HG02763 (cell line): ENCODE measurements at regions not wholly inside any gene's neighbourhood (a gene's known extent, or its start where the extent isn't known, plus 50 kb on each side); places are given as distances from the start of the nearest gene placed in this dataset.

Source experiments
- ATAC-seq: cut with Tn5 transposase; IDR thresholded peaks from one replicate; pipeline ENCODE4 v1.9.1; 2021; ENCODE audit warnings: mild to moderate bottlenecking, moderate library complexity; ENCODE audit not compliant: unreplicated experiment

DNA sequence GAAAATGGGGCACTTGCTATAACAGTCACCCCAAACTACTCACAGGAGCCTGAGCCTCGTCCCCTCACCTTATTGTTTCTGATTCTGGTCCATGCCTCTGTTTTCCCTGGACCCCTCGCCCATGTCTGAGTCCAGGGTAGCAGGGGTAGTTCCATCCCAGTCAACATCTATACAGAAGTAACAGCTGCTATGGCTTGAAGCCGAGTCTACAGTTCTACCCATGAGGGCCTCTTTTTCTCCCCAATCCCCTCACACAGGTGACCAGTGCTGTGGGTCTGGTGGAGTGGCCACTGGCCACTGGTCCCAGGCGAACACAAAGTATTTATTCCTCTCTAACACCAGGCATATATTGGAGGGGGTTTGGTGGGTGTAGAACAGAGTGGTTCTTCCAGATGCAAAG, 116.4 kb downstream of the ZNF280B start:
- no peak for ATAC-seq

DNA sequence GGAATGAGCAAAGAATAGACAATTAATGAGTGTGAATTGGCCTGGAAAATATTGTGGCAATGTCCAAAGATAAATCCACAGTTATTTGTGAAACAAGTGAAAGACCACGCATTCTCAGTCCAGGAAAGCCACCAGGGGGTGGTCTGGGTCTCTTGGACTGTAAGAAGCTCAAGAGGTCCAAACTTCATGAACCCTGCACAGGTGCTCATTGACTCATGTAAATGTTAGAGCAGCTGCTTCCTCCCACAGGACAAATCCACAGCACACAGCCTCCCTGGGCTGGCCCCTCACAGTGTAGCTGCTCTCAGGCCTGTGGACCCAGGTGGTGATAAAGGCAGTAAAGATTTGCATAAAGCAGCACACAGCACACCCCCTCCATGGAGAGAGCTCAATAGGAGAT, 114.0 kb downstream of the ZNF280B start:
- ATAC-seq = no peak

GRCh38 chr22:22395245-22395644, 113.3 kb downstream of the ZNF280B start:
- ATAC-seq = no peak

DNA sequence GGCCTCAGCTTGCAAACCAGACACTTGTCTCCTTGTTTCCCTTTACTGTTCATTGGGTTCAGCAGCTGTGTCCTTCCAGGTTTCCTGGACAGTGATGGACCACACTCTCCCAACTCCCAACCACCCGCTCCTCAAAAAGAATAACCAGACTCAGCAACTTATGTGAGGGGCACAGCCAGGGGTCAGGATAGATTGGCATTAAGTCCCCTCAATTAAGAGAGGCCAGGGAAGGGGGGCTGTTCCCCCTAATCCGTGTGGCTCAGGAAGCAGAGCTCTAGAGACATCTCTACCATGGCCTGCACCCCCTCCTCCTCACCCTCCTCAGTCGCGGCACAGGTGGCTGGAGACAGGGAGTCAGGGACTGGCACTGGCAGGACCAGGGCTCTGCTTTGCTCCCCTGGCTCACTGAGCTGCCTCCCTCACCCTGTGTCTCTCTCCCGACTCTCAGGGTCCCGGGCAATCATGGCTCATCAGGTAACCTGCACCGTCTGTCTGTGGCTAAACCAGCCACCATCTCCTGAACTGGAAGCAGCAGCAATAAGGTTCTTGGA, 111.7 kb downstream of the ZNF280B start:
- ATAC-seq = no peak

DNA sequence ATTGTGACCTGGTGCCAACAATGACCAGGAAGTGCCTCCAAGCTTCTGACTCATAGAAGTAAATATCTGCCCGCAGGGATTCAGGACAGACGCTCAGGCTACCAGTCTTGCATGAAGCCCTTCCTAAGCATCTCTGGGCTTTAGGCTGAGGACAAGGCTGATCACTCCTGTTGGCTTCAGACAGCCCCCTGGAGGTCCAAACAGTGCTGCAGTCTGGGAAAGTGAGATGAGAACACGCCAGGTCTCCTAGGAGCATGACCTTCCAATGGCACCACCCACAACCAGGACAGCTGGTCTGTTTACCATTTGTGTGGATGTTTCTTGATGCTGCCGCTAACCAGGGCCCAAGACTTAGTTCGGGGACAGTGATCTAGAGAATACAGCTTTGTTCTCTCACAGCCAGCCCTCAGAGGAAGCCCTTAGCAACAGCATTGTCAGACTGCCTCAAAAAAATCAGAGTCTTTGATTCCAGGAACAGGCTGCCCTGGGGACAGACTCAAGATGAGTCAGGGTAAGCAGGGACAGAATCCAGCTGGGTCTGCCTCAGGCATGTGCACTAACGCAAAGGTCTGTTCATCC, 111.2 kb downstream of the ZNF280B start:
- no peak for ATAC-seq

- ATAC-seq = no peak
Measured at GRCh38 chr22:22397875-22398524, 110.5 kb downstream of the ZNF280B start.

DNA sequence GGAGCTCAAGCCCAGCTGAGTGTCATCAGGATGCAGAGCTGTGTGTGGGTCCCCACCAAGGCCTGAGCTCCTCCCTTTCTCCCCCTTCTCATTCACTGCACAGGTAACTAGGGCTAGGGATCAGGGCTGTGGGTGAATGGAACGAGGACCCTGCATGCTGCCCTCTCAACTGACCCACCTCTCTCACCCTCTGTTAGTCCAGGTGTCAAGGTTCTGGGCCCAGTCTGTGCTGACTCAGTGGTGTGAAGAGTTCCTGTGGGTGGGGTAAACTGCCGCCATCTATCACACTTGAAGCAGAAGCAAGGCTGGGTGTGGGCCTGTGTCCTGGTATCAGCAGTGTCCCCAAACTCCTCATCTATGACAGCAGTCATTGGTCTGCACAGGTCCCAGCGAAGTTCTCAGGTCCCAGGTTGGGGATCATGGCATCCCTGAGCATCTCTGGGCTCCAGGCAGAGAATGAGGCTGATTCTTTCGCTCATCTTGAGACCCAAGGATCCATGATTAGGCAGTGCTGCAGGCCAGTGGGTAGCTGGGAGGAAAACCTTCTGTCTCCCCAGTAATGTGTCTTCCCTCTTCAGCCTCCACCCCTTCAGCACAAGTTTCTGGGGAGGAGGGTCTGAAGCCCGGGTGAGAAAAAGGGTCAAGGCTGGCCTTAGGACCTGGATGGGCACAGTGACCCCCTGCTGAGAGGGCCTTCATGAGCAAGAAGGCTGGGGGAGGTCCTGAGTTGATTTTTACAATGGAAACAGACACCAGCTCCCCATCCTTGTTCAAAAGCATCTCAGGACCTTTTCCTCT, 109.8 kb downstream of the ZNF280B start:
- no peak for ATAC-seq

- no peak for ATAC-seq
Measured at GRCh38 chr22:22400099-22400498, 108.4 kb downstream of the ZNF280B start.

GRCh38 chr22:22400964-22401363, 107.6 kb downstream of the ZNF280B start:
- no peak for ATAC-seq

DNA sequence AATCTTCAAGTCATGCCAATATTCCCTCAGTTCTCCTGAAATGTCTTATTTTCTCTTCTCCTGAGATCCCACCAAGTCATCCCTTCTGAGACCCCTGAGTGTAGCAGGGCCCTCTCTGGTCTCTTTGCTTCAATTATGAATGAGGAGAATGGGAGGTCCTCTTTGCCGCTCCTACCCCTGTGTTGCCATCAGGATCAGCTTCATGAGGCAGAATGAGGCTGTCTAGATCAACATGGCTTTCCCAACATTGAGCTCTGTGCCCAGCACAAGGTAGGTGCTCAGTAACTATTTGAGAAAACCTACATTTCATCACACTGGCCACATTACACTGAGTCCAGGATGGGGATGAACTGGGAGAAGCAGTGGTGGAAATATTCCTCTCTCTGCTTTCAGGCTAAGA, 107.2 kb downstream of the ZNF280B start:
- no peak for ATAC-seq

GRCh38 chr22:22403306-22403705, 105.2 kb downstream of the ZNF280B start:
- ATAC-seq = no peak

- ATAC-seq = no peak
Measured at GRCh38 chr22:22403771-22404170, 104.8 kb downstream of the ZNF280B start.

DNA sequence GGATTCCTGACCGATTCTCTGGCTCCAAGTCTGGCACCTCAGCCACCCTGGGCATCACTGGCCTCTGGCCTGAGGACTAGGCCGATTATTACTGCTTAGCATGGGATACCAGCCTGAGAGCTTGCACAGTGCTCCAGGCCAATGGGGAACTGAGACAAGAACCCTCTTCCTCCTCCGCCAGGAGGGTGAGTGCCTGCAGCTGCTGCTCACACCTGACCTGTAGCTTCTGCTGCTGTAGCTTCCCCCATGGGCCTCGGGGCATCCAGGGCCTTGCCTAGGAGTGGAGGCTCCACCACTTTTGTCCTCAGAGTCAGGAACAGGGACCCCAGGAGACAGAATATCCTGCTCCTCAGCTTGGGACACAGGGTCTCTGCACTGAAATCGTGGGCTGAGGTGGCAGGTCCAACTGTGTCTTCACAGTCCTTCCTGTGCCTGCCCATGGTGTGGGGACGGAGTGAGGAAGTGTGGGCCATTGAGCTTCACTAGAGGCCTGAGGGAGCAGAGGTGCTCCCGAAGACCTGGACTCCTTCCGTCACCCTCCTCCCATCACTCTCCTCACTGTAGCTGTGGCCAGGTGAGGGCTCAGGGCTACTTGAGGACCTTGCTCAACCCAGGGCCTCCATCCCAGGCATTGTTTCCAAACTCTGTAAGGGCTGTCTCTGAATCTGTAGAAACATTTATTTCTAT, 103.8 kb downstream of the ZNF280B start:
- ATAC-seq = no peak

GRCh38 chr22:22406445-22407027, 102.0 kb downstream of the ZNF280B start:
- ATAC-seq = no peak

DNA sequence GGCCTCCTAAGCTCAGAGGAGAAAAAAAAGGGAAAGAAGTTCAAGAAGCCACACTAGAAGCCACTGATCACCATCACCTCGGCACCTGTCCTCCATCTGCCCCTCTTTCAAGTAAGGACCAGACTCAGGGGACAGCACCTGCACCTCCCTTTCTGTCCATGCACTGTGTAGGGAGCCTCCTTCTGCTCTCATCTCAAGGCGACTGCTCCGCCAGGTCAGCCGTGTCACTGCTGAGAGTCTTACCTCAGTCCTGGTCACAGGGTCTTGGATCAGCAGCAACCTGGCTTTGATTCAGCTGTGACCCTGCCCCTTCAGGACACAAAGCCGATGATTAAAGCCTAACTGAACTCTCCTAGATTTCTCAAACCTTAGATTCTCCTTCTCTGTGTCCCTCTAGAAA, 101.5 kb downstream of the ZNF280B start:
- ATAC-seq = no peak

DNA sequence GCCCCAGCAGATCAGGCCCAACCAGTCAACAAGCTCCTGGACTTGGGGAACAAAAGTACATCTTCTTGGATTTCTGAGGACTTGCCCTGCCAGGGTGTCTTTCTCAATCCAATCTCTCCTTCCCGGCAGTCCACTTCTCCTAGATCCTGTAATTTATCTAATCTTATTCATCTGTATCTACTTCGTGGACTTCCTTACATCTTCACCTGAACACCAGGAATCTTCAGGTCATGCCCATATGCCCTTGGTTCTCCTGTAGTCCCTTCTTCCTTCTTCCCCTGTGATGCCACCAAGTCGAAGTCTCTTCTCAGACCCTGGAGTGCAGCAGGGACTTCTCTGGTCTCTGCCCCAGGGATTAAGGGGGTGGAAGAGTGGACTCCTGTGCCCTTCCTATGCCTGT, 100.3 kb downstream of the ZNF280B start:
- no peak for ATAC-seq

GRCh38 chr22:22408731-22409696, 99.5 kb downstream of the ZNF280B start:
- no peak for ATAC-seq

DNA sequence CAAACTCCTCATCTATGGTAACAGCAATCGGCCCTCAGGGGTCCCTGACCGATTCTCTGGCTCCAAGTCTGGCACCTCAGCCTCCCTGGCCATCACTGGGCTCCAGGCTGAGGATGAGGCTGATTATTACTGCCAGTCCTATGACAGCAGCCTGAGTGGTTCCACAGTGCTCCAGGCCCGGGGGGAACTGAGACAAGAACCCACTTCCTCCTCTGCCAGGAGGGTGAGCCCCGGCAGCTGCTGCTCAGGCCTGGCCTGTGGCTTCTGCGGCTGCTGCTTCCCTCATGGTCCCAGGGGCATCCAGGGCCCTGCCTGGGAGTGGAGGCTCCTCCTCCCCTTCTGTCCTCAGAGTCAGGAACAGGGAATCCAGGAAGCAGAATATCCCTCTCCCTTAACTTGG, 98.4 kb downstream of the ZNF280B start:
- no peak for ATAC-seq

GRCh38 chr22:22410677-22411076, 97.9 kb downstream of the ZNF280B start:
- ATAC-seq = no peak

GRCh38 chr22:22414266-22414665, 94.3 kb downstream of the ZNF280B start:
- ATAC-seq = no peak
